ENCODE measurements at regions not wholly inside any gene's neighbourhood (a gene's known extent, or its start where the extent isn't known, plus 50 kb on each side); places are given as distances from the start of the nearest gene placed in this dataset.

DNA sequence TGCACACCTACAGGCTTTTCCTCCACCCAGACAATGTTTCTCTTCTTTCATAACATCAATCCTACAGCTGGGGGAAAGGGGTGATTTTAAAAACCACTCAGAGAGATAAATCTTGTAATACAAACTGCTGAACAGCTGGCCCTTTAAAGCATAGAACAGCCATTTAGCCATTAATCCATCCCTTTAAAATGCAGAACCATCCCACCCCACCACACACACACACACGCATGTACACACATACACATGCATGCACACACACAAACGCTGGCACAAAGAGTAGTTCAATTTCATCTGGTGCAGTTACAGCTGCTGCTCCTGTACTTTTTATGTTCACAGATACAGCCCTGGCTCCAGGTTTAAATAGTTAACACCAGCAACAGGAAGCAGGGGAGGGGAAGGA, 426.1 kb downstream of the MID1IP1 start:
- TF ChIP-seq, protein P1, sequence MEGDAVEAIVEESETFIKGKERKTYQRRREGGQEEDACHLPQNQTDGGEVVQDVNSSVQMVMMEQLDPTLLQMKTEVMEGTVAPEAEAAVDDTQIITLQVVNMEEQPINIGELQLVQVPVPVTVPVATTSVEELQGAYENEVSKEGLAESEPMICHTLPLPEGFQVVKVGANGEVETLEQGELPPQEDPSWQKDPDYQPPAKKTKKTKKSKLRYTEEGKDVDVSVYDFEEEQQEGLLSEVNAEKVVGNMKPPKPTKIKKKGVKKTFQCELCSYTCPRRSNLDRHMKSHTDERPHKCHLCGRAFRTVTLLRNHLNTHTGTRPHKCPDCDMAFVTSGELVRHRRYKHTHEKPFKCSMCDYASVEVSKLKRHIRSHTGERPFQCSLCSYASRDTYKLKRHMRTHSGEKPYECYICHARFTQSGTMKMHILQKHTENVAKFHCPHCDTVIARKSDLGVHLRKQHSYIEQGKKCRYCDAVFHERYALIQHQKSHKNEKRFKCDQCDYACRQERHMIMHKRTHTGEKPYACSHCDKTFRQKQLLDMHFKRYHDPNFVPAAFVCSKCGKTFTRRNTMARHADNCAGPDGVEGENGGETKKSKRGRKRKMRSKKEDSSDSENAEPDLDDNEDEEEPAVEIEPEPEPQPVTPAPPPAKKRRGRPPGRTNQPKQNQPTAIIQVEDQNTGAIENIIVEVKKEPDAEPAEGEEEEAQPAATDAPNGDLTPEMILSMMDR (IDR thresholded peaks at IDR 0.05; ENCODE audit: low read length) = no peak
- TF ChIP-seq EZH2 (IDR thresholded peaks at IDR 0.05; ENCODE audit: borderline replicate concordance, low read length) = no peak
